GM12872 (cell line): ENCODE measurements at regions not wholly inside any gene's neighbourhood (a gene's known extent, or its start where the extent isn't known, plus 50 kb on each side); places are given as distances from the start of the nearest gene placed in this dataset.

Experiments
- CTCF ChIP-seq: IDR thresholded peaks from 3 replicates; pipeline ENCODE4 v1.5.1; 2011; ENCODE audit warnings: low read depth, mild to moderate bottlenecking, low read length, moderate library complexity; ENCODE audit not compliant: insufficient read depth

GRCh38 chr21:21957490-21957889, 959.3 kb downstream of the NCAM2 start:
- no peak for TF ChIP-seq CTCF

GRCh38 chr21:21963911-21964310, 965.7 kb downstream of the NCAM2 start:
- no peak for TF ChIP-seq CTCF

- TF ChIP-seq CTCF: no peak
Observed at GRCh38 chr21:21968810-21969209, 970.6 kb downstream of the NCAM2 start.

- no peak for TF ChIP-seq CTCF
Observed at GRCh38 chr21:21969211-21969610, 971.0 kb downstream of the NCAM2 start.

- no peak for TF ChIP-seq CTCF
Observed at GRCh38 chr21:21971384-21971783, 973.2 kb downstream of the NCAM2 start.

- no peak for TF ChIP-seq CTCF
Observed at GRCh38 chr21:21973806-21974205, 975.6 kb downstream of the NCAM2 start.

- no peak for TF ChIP-seq CTCF
Observed at GRCh38 chr21:21996891-21997290, 998.7 kb downstream of the NCAM2 start.
